ENCODE measurements at regions not wholly inside any gene's neighbourhood (a gene's known extent, or its start where the extent isn't known, plus 50 kb on each side); places are given as distances from the start of the nearest gene placed in this dataset.

GRCh38 chr2:234818937-234819336, 132.9 kb upstream of the SH3BP4 start:
- no peak for TF ChIP-seq CTCF (IDR thresholded peaks at IDR 0.05)
- no peak for TF ChIP-seq POLR2A (IDR thresholded peaks at IDR 0.05)
- TF ChIP-seq POLR2AphosphoS5 (IDR thresholded peaks at IDR 0.05): no peak
- TF ChIP-seq EP300 (IDR thresholded peaks at IDR 0.05; ENCODE audit: low read depth): no peak

Measured in transverse colon (tissue), 4 donors.